ENCODE measurements at regions not wholly inside any gene's neighbourhood (a gene's known extent, or its start where the extent isn't known, plus 50 kb on each side); places are given as distances from the start of the nearest gene placed in this dataset.

DNA sequence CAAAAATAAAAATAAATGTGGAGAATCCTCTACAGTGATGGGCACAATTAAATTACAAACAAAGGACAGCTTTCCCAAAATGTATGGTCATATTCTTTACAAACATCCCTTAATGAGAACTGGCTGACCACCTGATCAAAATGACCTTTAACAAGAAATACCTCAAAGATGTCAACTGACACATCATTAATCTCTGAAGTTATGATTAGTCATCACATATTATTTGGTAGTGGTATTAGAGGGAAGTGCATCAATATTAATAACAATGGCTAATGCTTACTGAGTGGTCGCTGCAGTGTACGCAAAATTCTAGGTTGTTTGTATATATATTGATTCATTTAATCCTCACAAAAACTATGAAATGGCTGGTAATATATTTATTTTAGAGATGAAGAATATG, 340.6 kb downstream of the GJA1 start:
- Histone ChIP-seq H3K27ac (ENCODE audit: insufficient read length, low read depth, low read length) (no peak overlapping the region), H2AFZ (ENCODE audit: low read length) (no peak overlapping the region), H4K5ac (ENCODE audit: insufficient read length, low read depth, low read length) (no peak overlapping the region), H3K14ac (ENCODE audit: insufficient read depth, low read length) (no peak overlapping the region), H3K9me3 (ENCODE audit: control insufficient read depth, low read depth, low read length) (no peaks in the 10 kb centered on the region), H3K4ac (ENCODE audit: low read depth, low read length) (no peak overlapping the region), H3K9ac (ENCODE audit: extremely low read depth, insufficient read length, low read length) (no peak overlapping the region), H3K79me2 (ENCODE audit: insufficient read depth, low read length) (no peaks in the 10 kb centered on the region), H3K56ac (ENCODE audit: insufficient read length, low read depth, low read length) (no peak overlapping the region), H3K23me2 (ENCODE audit: insufficient read length, low read depth, low read length, poor library complexity, severe bottlenecking) (no peaks in the 10 kb centered on the region), H3K4me1 (ENCODE audit: insufficient read depth, low read length) (no peaks in the 10 kb centered on the region), H2BK12ac (ENCODE audit: insufficient read length, low read depth, low read length) (no peak overlapping the region), H4K20me1 (ENCODE audit: control insufficient read depth, insufficient read depth, insufficient read length) (no peaks in the 10 kb centered on the region), H3K79me1 (ENCODE audit: insufficient read depth, low read depth, low read length, poor library complexity, severe bottlenecking) (no peaks in the 10 kb centered on the region), H3K18ac (ENCODE audit: insufficient read length, low read depth, low read length) (no peak overlapping the region), H4K91ac (ENCODE audit: insufficient read length, low read depth, low read length) (no peak overlapping the region), H2BK120ac (ENCODE audit: low read depth, low read length, poor library complexity, severe bottlenecking) (no peak overlapping the region), H2BK20ac (ENCODE audit: low read depth, low read length, poor library complexity, severe bottlenecking) (no peak overlapping the region), H3K27me3 (ENCODE audit: insufficient read depth, low read length) (no peaks in the 10 kb centered on the region), H4K8ac (replicated peaks; ENCODE audit: insufficient read length, low read depth, low read length) (no peak overlapping the region), H3T11ph (ENCODE audit: low read length) (no peak overlapping the region), H2BK5ac (ENCODE audit: insufficient read length, low read length) (no peak overlapping the region), H2AK5ac (ENCODE audit: insufficient read length, low read length) (no peak overlapping the region), H2BK15ac (ENCODE audit: low read depth, low read length) (no peak overlapping the region), H3K4me2 (ENCODE audit: insufficient read depth, insufficient read length, low read length) (no peak overlapping the region), H3K23ac (ENCODE audit: insufficient read length, low read depth, low read length) (no peak overlapping the region)
- H3K36me3 Mint-ChIP-seq (ENCODE audit: insufficient read depth in 1 of 3, low read depth in 3 of 3), result no peaks in the 10 kb centered on the region
- TF ChIP-seq, protein P1, sequence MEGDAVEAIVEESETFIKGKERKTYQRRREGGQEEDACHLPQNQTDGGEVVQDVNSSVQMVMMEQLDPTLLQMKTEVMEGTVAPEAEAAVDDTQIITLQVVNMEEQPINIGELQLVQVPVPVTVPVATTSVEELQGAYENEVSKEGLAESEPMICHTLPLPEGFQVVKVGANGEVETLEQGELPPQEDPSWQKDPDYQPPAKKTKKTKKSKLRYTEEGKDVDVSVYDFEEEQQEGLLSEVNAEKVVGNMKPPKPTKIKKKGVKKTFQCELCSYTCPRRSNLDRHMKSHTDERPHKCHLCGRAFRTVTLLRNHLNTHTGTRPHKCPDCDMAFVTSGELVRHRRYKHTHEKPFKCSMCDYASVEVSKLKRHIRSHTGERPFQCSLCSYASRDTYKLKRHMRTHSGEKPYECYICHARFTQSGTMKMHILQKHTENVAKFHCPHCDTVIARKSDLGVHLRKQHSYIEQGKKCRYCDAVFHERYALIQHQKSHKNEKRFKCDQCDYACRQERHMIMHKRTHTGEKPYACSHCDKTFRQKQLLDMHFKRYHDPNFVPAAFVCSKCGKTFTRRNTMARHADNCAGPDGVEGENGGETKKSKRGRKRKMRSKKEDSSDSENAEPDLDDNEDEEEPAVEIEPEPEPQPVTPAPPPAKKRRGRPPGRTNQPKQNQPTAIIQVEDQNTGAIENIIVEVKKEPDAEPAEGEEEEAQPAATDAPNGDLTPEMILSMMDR (conservative IDR thresholded peaks at IDR 0.05), result no peak
- no peaks in the 10 kb centered on the region for H3K27me3 Mint-ChIP-seq (ENCODE audit: low read depth)
- H3K4me1 Mint-ChIP-seq, result peaks cover 0 to 4% of the 10 kb centered on the region in 2 experiments; a peak in 1 of 4 replicates
- no peak overlapping the region for H3K27ac Mint-ChIP-seq
- no peak overlapping the region for H3K4me3 Mint-ChIP-seq
- H3K9me3 Mint-ChIP-seq, result 0 out of 5 replicates have a peak, but pooled peaks cover 0 to 2% of the 10 kb centered on the region in 2 experiments
- WGBS (ENCODE audit: extremely low coverage, insufficient read length, low lambda C conversion rate), result no CpG with 5 or more reads among the region's 2 CpGs
- DNase-seq, result no peak

Data from H9 (cell line).